ENCODE measurements at regions not wholly inside any gene's neighbourhood (a gene's known extent, or its start where the extent isn't known, plus 50 kb on each side); places are given as distances from the start of the nearest gene placed in this dataset.
"Not testable (repeated sequence)": the region's sequence is repeated elsewhere in the genome, so short reads cannot be mapped to it uniquely, and the experiment has no call there.

- no peak for DNase-seq (ENCODE audit: low read depth)
Measured at GRCh38 chr2:238502088-238502810, 75.5 kb downstream of the ASB1 start.

GRCh38 chr2:238502956-238503791 lies 76.4 kb downstream of the ASB1 start:
- no peak for DNase-seq (ENCODE audit: low read depth)

GRCh38 chr2:238504181-238504931 lies 77.6 kb downstream of the ASB1 start:
- no peak for DNase-seq (ENCODE audit: low read depth)

- peak; percentile 14 for DNase-seq (ENCODE audit: low read depth)
Measured at GRCh38 chr2:238505119-238505891, 78.6 kb downstream of the ASB1 start.

DNA sequence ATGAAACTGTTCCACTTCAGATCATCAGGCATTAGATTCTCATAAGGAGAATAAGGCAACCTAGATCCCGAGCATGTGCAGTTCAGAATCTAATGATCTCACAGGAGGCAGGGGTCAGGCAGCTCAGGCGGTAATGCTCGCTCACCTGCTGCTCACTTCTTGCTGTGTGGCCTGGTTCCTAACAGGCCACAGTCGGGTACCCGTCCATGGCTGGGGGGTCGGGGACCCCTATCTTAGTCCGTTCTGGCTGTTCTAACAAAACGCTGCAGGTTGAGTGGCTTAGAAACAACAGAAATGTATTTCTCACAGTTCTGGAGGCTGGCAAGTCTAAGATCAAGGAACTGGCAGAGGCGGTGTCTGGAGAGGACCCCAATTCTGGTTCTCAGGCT lies 79.2 kb downstream of the ASB1 start:
- no peak for DNase-seq (ENCODE audit: low read depth)

GRCh38 chr2:238506371-238507068 lies 79.8 kb downstream of the ASB1 start:
- DNase-seq (ENCODE audit: low read depth): no peak

GRCh38 chr2:238507836-238508235 lies 81.1 kb downstream of the ASB1 start:
- no peak for DNase-seq (ENCODE audit: low read depth)

DNA sequence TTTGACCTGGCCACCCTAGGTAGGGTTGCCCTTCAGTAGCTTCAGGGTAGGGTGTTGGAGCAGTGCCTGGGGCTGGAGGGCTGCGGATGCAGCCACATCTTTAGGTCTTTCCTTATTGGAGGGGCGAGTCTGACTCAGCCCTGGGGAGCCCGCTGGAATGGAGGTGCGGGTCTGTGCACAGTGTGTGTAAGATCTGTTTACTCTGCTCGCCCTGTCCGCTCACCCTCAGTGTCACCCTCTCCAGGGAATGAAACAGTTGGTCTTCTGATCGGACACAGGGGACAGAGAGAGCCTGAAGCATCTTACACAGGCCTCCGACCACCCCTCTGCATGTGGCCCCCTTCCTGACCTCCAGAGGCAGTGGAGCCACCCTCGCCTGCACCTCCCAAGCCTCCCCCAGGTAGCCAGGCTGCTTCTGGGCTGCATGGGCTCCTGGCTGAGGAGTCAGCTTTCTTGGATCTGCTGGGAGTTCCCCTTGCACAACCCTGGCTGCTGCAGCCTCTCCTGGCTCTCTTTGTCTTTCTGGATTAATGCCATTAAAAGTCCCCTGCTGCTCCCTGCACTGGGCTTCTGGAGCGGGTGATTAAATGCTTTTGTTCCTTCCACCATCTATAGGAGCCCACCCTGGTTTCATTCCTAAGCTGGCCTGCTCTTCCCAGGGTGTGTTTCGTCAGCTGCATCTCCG lies 82.6 kb downstream of the ASB1 start:
- DNase-seq (ENCODE audit: low read depth): no peak

- no peak for DNase-seq (ENCODE audit: low read depth)
Measured at GRCh38 chr2:238509903-238510302, 83.2 kb downstream of the ASB1 start.

DNA sequence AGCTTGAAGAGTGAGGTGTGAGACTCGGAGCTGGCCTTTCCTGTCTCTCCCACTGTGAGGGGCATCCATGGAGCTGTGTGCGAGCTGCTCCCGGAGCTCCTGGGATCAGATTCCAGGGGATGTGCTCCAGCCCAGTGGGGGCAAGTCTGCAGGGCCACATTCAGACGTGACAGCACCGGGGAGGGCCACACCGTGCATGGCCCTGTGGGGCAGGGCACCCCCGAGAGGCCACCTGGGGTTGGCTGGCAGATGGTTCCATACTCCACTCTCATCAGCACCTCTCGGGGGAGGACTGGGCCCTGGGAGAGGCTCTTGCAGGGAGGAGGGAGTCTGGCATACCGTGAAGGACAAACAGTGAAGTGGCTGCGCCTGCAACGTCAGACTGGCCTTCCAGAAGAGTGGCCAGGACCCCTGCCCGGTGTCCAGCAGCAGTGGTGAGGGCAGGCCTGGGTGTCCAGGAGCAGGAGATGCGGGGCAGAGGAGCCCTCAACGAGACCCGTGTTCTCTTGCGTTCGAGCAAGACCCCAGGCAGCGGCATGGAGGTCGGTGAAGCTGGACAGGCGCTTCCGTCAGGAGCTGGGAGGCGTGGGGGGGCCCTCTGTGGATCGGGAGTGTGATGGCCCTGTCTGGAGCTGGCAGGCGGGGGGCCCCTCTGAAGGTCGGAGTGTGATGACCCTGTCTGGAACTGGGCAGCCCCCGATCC lies 84.3 kb downstream of the ASB1 start:
- DNase-seq (ENCODE audit: low read depth): no peak

- DNase-seq (ENCODE audit: low read depth): no peak
Measured at GRCh38 chr2:238511614-238511950, 84.9 kb downstream of the ASB1 start.

GRCh38 chr2:238512247-238512867 lies 85.6 kb downstream of the ASB1 start:
- no peak for DNase-seq (ENCODE audit: low read depth)

GRCh38 chr2:238513346-238513745 lies 86.6 kb downstream of the ASB1 start:
- no peak for DNase-seq (ENCODE audit: low read depth)

DNA sequence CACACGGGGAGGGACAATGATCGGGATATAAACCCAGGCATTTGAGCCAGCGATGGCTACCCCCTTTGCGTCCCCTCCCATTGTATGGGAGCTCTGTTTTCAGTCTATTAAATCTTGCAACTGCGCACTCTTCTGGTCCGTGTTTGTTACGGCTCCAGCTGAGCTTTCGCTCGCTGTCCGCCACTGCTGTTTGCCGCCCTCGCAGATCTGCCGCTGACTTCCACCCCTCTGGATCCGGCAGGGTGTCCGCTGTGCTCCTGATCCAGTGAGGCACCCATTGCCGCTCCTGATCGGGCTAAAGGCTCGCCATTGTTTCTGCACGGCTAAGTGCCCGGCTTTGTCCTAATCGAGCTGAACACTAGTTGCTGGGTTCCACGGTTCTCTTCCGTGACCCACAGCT lies 87.3 kb downstream of the ASB1 start:
- DNase-seq (ENCODE audit: low read depth): not testable (repeated sequence)

DNA sequence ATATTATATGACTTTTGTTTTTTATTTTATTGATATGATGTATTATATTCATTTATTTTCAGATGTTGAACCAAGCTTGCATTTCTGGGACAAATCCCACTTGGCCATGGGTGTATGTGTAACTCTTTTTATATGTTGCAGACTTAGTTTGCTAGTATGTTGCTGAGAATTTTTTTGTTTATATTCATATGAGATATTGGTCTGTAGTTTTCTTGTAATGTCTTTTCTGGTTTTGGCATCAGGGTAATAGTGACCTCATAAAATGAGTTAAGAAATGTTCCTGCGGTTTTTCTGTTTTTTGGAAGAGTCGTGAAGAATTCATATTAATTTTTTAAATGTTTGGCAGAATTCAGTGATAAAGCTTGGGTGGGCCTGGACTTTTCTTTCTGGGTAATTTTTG lies 88.7 kb downstream of the ASB1 start:
- no peak for DNase-seq (ENCODE audit: low read depth)

GRCh38 chr2:238517209-238517608 lies 90.5 kb downstream of the ASB1 start:
- no peak for DNase-seq (ENCODE audit: low read depth)

DNA sequence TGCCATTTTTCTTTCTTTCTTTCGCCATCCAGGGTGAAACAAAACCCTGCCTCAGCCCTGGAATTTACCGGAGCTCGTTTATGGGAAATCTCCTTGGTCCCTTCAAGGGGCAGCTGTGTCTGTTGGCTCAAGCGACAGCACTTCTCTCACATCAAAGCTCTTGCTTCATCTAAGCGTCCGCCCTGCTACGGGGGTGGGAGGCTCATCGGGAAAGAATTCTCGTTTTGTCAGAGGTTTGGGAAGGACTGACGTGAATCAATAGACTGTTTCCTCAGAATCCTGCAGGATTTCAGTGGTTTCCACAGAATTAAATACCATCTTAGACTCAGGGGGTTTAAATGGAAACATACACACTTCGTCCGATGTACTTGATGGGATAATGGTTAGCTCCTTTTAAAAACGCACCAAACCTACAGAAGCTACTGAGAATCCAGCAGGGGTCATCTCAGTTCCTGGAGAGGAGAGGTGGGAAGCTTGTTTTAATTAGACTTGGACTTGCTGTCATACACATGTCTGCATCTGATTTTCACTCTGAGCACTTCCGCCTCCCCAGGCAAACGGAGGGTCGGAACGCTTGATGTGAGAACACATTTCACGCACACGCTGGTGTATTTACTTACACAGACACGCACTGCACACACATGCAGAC lies 91.6 kb downstream of the ASB1 start:
- no peak for DNase-seq (ENCODE audit: low read depth)

DNA sequence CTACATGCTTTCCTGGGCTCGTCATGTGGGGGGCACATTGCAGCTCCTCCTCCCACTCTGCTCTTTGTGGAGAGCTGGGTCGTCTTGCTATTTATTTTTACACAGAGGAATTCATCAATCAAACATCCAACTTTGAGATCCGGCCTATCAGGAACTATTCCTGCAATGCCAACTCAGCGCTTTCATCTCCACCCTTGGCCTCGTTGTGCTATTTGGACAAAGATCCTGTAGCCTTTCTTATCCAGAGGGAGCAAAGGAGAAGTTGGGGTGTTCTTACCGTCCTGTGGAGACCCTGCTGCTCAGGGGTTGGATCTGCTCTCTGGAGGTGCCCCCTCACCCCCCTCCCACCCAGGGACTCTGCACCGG lies 92.1 kb downstream of the ASB1 start:
- no peak for DNase-seq (ENCODE audit: low read depth)

- no peak for DNase-seq (ENCODE audit: low read depth)
Measured at GRCh38 chr2:238520359-238520886, 93.7 kb downstream of the ASB1 start.

All from stimulated activated CD8-positive, alpha-beta memory T cell treated with anti-CD3 and anti-CD28 coated beads, Interleukin-12 subunit alpha, Interleukin-12 subunit beta, amount 100 ng/mL, for 4 hours (primary cell).